ENCODE measurements at regions not wholly inside any gene's neighbourhood (a gene's known extent, or its start where the extent isn't known, plus 50 kb on each side); places are given as distances from the start of the nearest gene placed in this dataset.

- Histone ChIP-seq H4K5ac (ENCODE audit: insufficient read length, low read depth, low read length) (no peak overlapping the region), H3K4ac (ENCODE audit: low read depth, low read length) (no peak overlapping the region), H3T11ph (ENCODE audit: low read length) (no peak overlapping the region), H2BK20ac (ENCODE audit: low read depth, low read length, poor library complexity, severe bottlenecking) (no peak overlapping the region), H3K9me3 (ENCODE audit: control insufficient read depth, low read depth, low read length) (no peaks in the 10 kb centered on the region), H3K4me1 (ENCODE audit: insufficient read depth, low read length) (peaks cover 11% of the 10 kb centered on the region), H3K27me3 (ENCODE audit: insufficient read depth, low read length) (no peaks in the 10 kb centered on the region), H2BK12ac (ENCODE audit: insufficient read length, low read depth, low read length) (no peak overlapping the region), H3K9ac (ENCODE audit: extremely low read depth, insufficient read length, low read length) (no peak overlapping the region), H2BK15ac (ENCODE audit: low read depth, low read length) (no peak overlapping the region), H3K4me2 (ENCODE audit: insufficient read depth, insufficient read length, low read length) (no peak overlapping the region), H2AK5ac (ENCODE audit: insufficient read length, low read length) (no peak overlapping the region), H3K23me2 (ENCODE audit: insufficient read length, low read depth, low read length, poor library complexity, severe bottlenecking) (no peaks in the 10 kb centered on the region), H2BK5ac (ENCODE audit: insufficient read length, low read length) (no peak overlapping the region), H2AFZ (ENCODE audit: low read length) (no peak overlapping the region), H3K14ac (ENCODE audit: insufficient read depth, low read length) (no peak overlapping the region), H4K20me1 (ENCODE audit: control insufficient read depth, insufficient read depth, insufficient read length) (no peaks in the 10 kb centered on the region), H3K27ac (ENCODE audit: insufficient read length, low read depth, low read length) (no peak overlapping the region), H3K18ac (ENCODE audit: insufficient read length, low read depth, low read length) (no peak overlapping the region), H3K56ac (ENCODE audit: insufficient read length, low read depth, low read length) (no peak overlapping the region), H4K91ac (ENCODE audit: insufficient read length, low read depth, low read length) (no peak overlapping the region), H2BK120ac (ENCODE audit: low read depth, low read length, poor library complexity, severe bottlenecking) (no peak overlapping the region), H3K79me1 (ENCODE audit: insufficient read depth, low read depth, low read length, poor library complexity, severe bottlenecking) (no peaks in the 10 kb centered on the region), H3K79me2 (ENCODE audit: insufficient read depth, low read length) (no peaks in the 10 kb centered on the region), H4K8ac (replicated peaks; ENCODE audit: insufficient read length, low read depth, low read length) (no peak overlapping the region), H3K23ac (ENCODE audit: insufficient read length, low read depth, low read length) (no peak overlapping the region)
- Mint-ChIP-seq H3K4me1 (peaks cover 45% of the 10 kb centered on the region in 2 experiments), H3K27me3 (ENCODE audit: low read depth) (peaks cover 3% of the 10 kb centered on the region; the same call in 1 of the 2 replicates), H3K36me3 (ENCODE audit: insufficient read depth in 1 of 3, low read depth in 3 of 3) (0 out of 7 replicates have a peak, but pooled peaks cover 0 to 7% (median 0%) of the 10 kb centered on the region in 3 experiments), H3K9me3 (peaks cover 0 to 7% of the 10 kb centered on the region in 2 experiments; a peak in 2 of 5 replicates), H3K27ac (no peak overlapping the region), H3K4me3 (no peak overlapping the region)
- no peak for DNase-seq
- no CpG with 5 or more reads among the region's 1 CpG for WGBS (ENCODE audit: extremely low coverage, insufficient read length, low lambda C conversion rate)
- no peak for TF ChIP-seq CTCF (conservative IDR thresholded peaks at IDR 0.05)
Measured at GRCh38 chr10:33039181-33039580, 81.2 kb upstream of the ITGB1 start.

All from H9 (cell line).